ENCODE measurements at regions not wholly inside any gene's neighbourhood (a gene's known extent, or its start where the extent isn't known, plus 50 kb on each side); places are given as distances from the start of the nearest gene placed in this dataset.

DNA sequence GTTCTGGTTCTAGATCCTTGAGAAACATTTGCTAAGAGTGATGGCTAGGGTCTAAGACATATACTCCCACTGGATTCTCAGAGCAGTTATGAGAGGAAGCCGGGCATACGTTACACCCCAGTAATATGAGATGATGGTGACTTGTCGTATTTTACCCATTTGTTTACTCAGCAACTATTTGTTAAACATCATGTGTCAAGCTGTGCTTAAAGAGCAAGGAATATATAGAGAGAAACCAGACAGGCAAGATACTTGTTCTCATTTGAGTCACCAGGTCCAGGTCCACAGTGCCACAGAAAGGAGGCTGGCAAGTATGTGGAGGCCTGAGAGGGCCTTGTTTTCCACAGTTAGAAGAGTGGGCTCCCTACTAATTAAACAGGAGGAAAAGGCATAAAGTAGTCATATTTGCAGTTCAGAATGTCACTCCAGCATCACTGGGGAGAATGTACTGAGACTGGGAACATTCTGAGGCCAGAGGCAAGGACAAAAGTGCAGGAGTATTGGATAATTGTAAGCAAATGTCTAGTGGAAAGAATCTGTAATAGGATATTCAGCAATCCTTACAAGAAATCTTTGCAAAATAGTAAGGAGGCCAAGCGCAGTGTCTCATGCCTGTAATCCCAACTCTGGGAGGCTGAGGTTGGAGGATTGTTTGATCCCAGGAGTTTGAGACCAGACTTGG is 142.2 kb downstream of the IRS2 start:
- Mint-ChIP-seq H3K36me3 (ENCODE audit: insufficient read depth) (peaks cover 1% of the 10 kb centered on the region), H3K4me3 (ENCODE audit: low read depth) (no peak overlapping the region), H3K4me1 (ENCODE audit: low read depth) (no peaks in the 10 kb centered on the region), H3K27ac (no peak overlapping the region), H3K9me3 (ENCODE audit: low read depth) (peaks cover 16% of the 10 kb centered on the region), H3K27me3 (no peaks in the 10 kb centered on the region)
- DNase-seq (ENCODE audit: low spot score, unreplicated experiment), result no peak
- TF ChIP-seq, protein P1, sequence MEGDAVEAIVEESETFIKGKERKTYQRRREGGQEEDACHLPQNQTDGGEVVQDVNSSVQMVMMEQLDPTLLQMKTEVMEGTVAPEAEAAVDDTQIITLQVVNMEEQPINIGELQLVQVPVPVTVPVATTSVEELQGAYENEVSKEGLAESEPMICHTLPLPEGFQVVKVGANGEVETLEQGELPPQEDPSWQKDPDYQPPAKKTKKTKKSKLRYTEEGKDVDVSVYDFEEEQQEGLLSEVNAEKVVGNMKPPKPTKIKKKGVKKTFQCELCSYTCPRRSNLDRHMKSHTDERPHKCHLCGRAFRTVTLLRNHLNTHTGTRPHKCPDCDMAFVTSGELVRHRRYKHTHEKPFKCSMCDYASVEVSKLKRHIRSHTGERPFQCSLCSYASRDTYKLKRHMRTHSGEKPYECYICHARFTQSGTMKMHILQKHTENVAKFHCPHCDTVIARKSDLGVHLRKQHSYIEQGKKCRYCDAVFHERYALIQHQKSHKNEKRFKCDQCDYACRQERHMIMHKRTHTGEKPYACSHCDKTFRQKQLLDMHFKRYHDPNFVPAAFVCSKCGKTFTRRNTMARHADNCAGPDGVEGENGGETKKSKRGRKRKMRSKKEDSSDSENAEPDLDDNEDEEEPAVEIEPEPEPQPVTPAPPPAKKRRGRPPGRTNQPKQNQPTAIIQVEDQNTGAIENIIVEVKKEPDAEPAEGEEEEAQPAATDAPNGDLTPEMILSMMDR (IDR thresholded peaks at IDR 0.05; ENCODE audit: unreplicated experiment), result no peak

DNA sequence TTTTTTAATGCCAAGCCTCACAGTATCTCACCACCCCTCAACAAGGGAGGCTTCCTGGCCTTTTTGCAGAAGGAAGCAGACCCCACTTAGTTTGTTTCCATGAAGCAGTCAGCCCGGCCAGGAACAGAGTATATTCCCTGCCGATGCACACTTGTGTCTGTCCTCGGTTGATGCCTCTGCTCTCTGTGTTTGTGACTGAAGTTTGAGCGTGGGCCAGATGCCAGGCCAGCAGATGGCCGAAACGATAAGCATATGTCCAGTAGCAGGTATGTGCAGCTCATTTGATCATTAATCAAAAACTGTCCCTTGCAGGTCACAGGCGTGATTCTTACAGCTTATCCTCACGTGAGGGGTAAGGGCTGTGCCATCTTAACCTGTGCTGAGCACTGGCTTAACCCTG is 144.0 kb downstream of the IRS2 start:
- TF ChIP-seq, protein P1 (IDR thresholded peaks at IDR 0.05; ENCODE audit: unreplicated experiment), result no peak
- no peaks in the 10 kb centered on the region for H3K27me3 Mint-ChIP-seq
- no peak for DNase-seq (ENCODE audit: low spot score, unreplicated experiment)
- no peak overlapping the region for H3K27ac Mint-ChIP-seq
- no peak overlapping the region for H3K4me3 Mint-ChIP-seq (ENCODE audit: low read depth)
- H3K4me1 Mint-ChIP-seq (ENCODE audit: low read depth), result no peaks in the 10 kb centered on the region
- peaks cover 16% of the 10 kb centered on the region for H3K9me3 Mint-ChIP-seq (ENCODE audit: low read depth)
- H3K36me3 Mint-ChIP-seq (ENCODE audit: insufficient read depth), result peaks cover 3% of the 10 kb centered on the region

DNA sequence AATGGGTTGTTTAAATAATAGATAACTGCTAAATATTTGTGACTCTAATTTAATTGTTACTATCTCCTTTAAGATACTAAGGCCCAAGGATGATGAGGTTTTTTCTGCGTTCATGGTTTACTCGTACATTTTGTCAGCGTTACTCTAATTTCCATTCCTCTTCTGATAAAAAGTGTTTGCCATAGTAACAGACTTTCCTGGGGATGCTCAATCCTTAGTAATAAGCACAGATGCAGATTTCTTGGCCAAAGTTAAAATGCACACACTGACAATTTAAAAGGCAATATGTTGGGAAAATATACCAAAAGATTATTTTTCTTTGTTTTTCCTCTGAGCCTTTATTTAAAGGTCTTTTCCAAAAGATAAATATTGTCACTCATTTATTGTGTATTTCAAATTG is 149.6 kb downstream of the IRS2 start:
- no peak overlapping the region for H3K4me3 Mint-ChIP-seq (ENCODE audit: low read depth)
- peaks cover 3% of the 10 kb centered on the region for H3K27me3 Mint-ChIP-seq
- no peak for DNase-seq (ENCODE audit: low spot score, unreplicated experiment)
- peaks cover 21% of the 10 kb centered on the region for H3K9me3 Mint-ChIP-seq (ENCODE audit: low read depth)
- no peak overlapping the region for H3K27ac Mint-ChIP-seq
- no peaks in the 10 kb centered on the region for H3K4me1 Mint-ChIP-seq (ENCODE audit: low read depth)
- peaks cover 3% of the 10 kb centered on the region for H3K36me3 Mint-ChIP-seq (ENCODE audit: insufficient read depth)
- TF ChIP-seq, protein P1 (IDR thresholded peaks at IDR 0.05; ENCODE audit: unreplicated experiment), result no peak

DNA sequence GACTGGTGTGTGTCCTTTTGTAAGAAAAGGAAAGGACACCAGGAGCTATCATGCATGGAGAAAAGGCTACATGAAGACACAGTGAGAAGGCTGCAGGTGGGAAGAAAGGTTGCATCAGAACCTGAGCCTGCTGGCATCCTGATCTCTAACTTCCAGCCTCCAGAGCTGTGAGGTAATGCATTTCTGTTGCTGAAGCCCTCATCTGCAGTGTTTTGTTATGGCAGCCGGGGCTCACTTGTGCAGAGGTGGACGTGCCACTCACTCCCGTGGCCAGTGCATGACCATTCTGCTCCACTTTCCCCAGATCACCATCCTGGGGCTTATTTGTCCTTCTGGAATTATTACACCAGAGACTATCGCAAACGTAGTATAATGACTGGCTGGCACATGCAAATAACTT is 155.3 kb downstream of the IRS2 start:
- no peak overlapping the region for H3K4me3 Mint-ChIP-seq (ENCODE audit: low read depth)

DNA sequence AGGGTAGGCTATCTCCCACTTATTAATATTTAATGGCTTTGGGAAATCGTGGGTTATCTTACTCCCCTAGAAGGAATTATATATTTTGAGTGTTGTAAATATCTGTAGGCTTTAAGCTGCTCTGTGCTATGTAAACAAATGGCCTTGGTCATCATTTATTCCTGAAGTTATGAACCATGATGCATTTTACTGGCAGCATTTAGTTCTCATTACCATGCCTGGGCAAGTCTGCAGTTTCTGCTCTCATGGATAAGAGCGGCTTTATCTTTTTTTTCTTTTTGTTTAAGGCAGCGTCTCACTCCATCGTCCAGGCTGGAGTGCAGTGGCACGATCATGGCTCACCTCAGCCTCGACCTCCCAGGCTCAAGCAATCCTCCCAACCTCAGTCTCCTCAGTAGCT is 156.1 kb downstream of the IRS2 start:
- Mint-ChIP-seq H3K9me3 (ENCODE audit: low read depth) (peaks cover 7% of the 10 kb centered on the region), H3K27ac (no peak overlapping the region), H3K36me3 (ENCODE audit: insufficient read depth) (no peaks in the 10 kb centered on the region), H3K4me1 (ENCODE audit: low read depth) (peaks cover 23% of the 10 kb centered on the region), H3K27me3 (peaks cover 17% of the 10 kb centered on the region), H3K4me3 (ENCODE audit: low read depth) (no peak overlapping the region)
- TF ChIP-seq, protein P1 (IDR thresholded peaks at IDR 0.05; ENCODE audit: unreplicated experiment), result no peak
- no peak for DNase-seq (ENCODE audit: low spot score, unreplicated experiment)

More for the DNA sequence above, 155.3 kb downstream of the IRS2 start:
- H3K36me3 Mint-ChIP-seq (ENCODE audit: insufficient read depth), result no peaks in the 10 kb centered on the region
- peaks cover 17% of the 10 kb centered on the region for H3K27me3 Mint-ChIP-seq
- H3K4me1 Mint-ChIP-seq (ENCODE audit: low read depth), result peaks cover 23% of the 10 kb centered on the region
- DNase-seq (ENCODE audit: low spot score, unreplicated experiment), result no peak
- no peak overlapping the region for H3K27ac Mint-ChIP-seq
- TF ChIP-seq, protein P1 (IDR thresholded peaks at IDR 0.05; ENCODE audit: unreplicated experiment), result no peak
- H3K9me3 Mint-ChIP-seq (ENCODE audit: low read depth), result peaks cover 9% of the 10 kb centered on the region

Data from progenitor cell of endocrine pancreas (in vitro differentiated cells).